ENCODE measurements at regions not wholly inside any gene's neighbourhood (a gene's known extent, or its start where the extent isn't known, plus 50 kb on each side); places are given as distances from the start of the nearest gene placed in this dataset.

- TF ChIP-seq CTCF (IDR thresholded peaks at IDR 0.05; ENCODE audit: insufficient read depth, low read depth, low read length): no peak
- TF ChIP-seq EZH2 (IDR thresholded peaks at IDR 0.05; ENCODE audit: insufficient read depth, low read length): no peak
Observed at GRCh38 chr15:35857567-35858226, 311.7 kb upstream of the DPH6 start.

Data from astrocyte (in vitro differentiated cells and primary cell).